Naive thymus-derived CD8-positive, alpha-beta T cell (primary cell): ENCODE measurements at regions not wholly inside any gene's neighbourhood (a gene's known extent, or its start where the extent isn't known, plus 50 kb on each side); places are given as distances from the start of the nearest gene placed in this dataset.

Experiments used
- ATAC-seq, 2 donors: fragments of 150-1000 bp; cut with Tn5 transposase in 1 of 2; sonication (Bioruptor Pico), chemical (Tn5 transposase) in 1 of 2; 1 replicate in 1 of 2; 2 replicates in 1 of 2; pipeline ENCODE4 v1.10.0; 2021; ENCODE audit warnings: mild to moderate bottlenecking in 2 of 2, moderate library complexity in 2 of 2
- POLR2A ChIA-PET: fragments of 350-600 bp; sonication (Branson Sonifier 250); formaldehyde crosslinking; loops from one replicate; lab custom pipeline; 2021; ENCODE audit warnings: antibody characterized with exemption; lab: Charles Lee
- DNase-seq, 10 donors: peaks; one replicate each; pipeline versions ENCODE4 v3.0.0 to v3.0.0-alpha.2; 2020 to 2022
- H3K27ac Mint-ChIP-seq, 10 donors: one replicate each; pipeline ENCODE4 v1.8.0; 2020 to 2022; ENCODE audit warnings: mild to moderate bottlenecking in 10 of 10, mixed read lengths in 10 of 10, moderate library complexity in 4 of 10, inconsistent platforms in 1 of 10
- H3K27me3 Mint-ChIP-seq, 5 donors: one replicate each; pipeline ENCODE4 v1.8.0; 2021 to 2022; ENCODE audit warnings: mixed read lengths in 5 of 5
- H3K36me3 Mint-ChIP-seq, 3 donors: one replicate each; pipeline ENCODE4 v1.8.0; 2020 to 2022; ENCODE audit warnings: mixed read lengths in 3 of 3, mild to moderate bottlenecking in 2 of 3, inconsistent platforms in 1 of 3
- H3K4me1 Mint-ChIP-seq, 4 donors: one replicate each; pipeline ENCODE4 v1.8.0; 2021 to 2022; ENCODE audit warnings: mixed read lengths in 4 of 4
- H3K4me3 Mint-ChIP-seq, 10 donors: one replicate each; pipeline ENCODE4 v1.8.0; 2020 to 2022; ENCODE audit warnings: mild to moderate bottlenecking in 10 of 10, mixed read lengths in 10 of 10, moderate library complexity in 6 of 10, inconsistent platforms in 1 of 10
- H3K9me3 Mint-ChIP-seq, 9 donors: one replicate each; pipeline ENCODE4 v1.8.0; 2020 to 2022; ENCODE audit warnings: mixed read lengths in 9 of 9, mild to moderate bottlenecking in 3 of 9, inconsistent platforms in 1 of 9, moderate library complexity in 1 of 9

- H3K27me3 Mint-ChIP-seq, result peaks cover 6 to 20% (median 11%) of the 10 kb centered on the region in 5 donors
- DNase-seq (no peak), ATAC-seq (no peak)
- POLR2A ChIA-PET, result no interaction called here
- H3K9me3 Mint-ChIP-seq, result peaks cover 0 to 5% (median 0%) of the 10 kb centered on the region in 9 donors
- no peak overlapping the region for H3K27ac Mint-ChIP-seq
- H3K36me3 Mint-ChIP-seq, result peaks cover 0 to 4% (median 0%) of the 10 kb centered on the region in 3 donors
- H3K4me3 Mint-ChIP-seq, result no peak overlapping the region
- no peaks in the 10 kb centered on the region for H3K4me1 Mint-ChIP-seq
These were observed 357.9 kb upstream of the USP24 start for GRCh38 chr1:55572878-55573734.

GRCh38 chr1:55571767-55572166 lies 356.6 kb upstream of the USP24 start:
- Mint-ChIP-seq H3K4me3 (no peak overlapping the region), H3K36me3 (peaks cover 0 to 4% (median 0%) of the 10 kb centered on the region in 3 donors), H3K27me3 (peaks cover 4 to 18% (median 14%) of the 10 kb centered on the region in 5 donors), H3K9me3 (peaks cover 0 to 5% (median 0%) of the 10 kb centered on the region in 9 donors), H3K4me1 (no peaks in the 10 kb centered on the region), H3K27ac (no peak overlapping the region)
- no peak for ATAC-seq
- DNase-seq, result no peak
- POLR2A ChIA-PET, result no interaction called here

DNA sequence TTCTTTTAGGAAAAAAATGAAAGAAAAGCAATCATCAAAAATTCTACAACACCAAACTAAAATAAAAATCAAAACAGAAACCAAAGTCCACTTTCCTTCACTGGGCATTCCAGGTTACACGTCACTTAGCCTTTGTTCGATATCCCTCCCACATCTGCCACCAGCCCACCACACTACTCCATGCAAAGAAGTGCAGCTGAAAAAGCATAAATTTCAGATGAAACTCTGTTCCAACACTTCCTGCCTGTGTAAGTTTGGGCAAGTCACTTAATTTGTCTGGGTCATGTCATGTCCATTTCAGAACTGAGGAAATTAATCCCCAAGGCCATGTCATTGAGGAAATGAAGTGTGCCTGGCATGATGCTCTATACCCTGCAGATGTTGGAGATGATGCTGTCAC lies 354.3 kb upstream of the USP24 start:
- H3K9me3 Mint-ChIP-seq, result peaks cover 0 to 6% (median 0%) of the 10 kb centered on the region in 9 donors
- H3K4me1 Mint-ChIP-seq, result no peaks in the 10 kb centered on the region
- POLR2A ChIA-PET, result no interaction called here
- peaks cover 5 to 28% (median 14%) of the 10 kb centered on the region in 5 donors for H3K27me3 Mint-ChIP-seq
- no peak overlapping the region for H3K4me3 Mint-ChIP-seq
- peaks cover 0 to 4% (median 0%) of the 10 kb centered on the region in 3 donors for H3K36me3 Mint-ChIP-seq
- no peak overlapping the region for H3K27ac Mint-ChIP-seq
- no peak for ATAC-seq
- DNase-seq, result no peak

DNA sequence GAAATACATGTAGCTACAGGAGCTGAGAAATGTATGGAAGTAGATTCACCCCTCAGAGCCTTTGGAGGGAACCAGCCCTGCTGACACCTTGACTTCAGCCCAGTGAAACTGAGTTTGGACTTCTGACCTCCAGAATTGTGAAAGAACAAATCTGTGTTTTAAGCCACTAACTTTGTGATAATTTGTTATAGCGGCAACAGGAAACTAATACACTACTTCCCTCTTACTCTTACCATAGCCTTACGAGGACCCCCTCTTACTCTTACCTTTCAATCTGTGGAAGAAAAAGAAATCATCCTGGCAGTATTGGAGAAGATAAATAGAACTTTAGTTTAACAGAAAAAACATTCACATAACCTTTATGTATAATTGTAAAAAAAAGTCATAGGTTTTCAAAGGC lies 353.6 kb upstream of the USP24 start:
- no peak for ATAC-seq
- no peak for DNase-seq
- Mint-ChIP-seq H3K27ac (no peak overlapping the region), H3K36me3 (peaks cover 0 to 4% (median 0%) of the 10 kb centered on the region in 3 donors), H3K9me3 (peaks cover 0 to 6% (median 0%) of the 10 kb centered on the region in 9 donors), H3K4me3 (no peak overlapping the region), H3K4me1 (no peaks in the 10 kb centered on the region), H3K27me3 (peaks cover 5 to 28% (median 13%) of the 10 kb centered on the region in 5 donors)
- POLR2A ChIA-PET, result no interaction called here

DNA sequence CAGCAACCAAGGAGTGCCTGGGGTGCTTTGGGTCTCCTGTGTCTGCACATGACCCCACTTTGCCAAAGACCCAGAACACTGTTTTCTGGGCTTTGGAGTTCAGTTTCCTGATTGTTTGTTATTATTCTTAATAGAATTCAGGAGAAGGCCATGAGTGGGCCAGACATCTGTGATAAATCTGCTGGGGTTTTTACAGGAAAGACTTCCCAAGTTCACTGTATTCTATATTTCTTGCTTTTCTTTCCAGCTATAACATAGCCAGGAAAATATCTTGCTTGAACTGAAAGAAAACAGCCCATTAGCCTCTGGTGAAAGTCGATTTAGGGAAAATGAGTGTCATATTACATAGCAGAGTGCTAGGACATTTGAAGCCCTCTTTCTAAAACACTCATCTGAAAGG lies 345.1 kb upstream of the USP24 start:
- ATAC-seq, result no peak
- H3K27me3 Mint-ChIP-seq, result peaks cover 0 to 2% (median 1%) of the 10 kb centered on the region in 5 donors
- H3K4me1 Mint-ChIP-seq, result no peaks in the 10 kb centered on the region
- no peak overlapping the region for H3K4me3 Mint-ChIP-seq
- POLR2A ChIA-PET, result no interaction called here
- DNase-seq, result no peak
- no peak overlapping the region for H3K27ac Mint-ChIP-seq
- peaks cover 0 to 9% (median 0%) of the 10 kb centered on the region in 9 donors for H3K9me3 Mint-ChIP-seq
- no peaks in the 10 kb centered on the region for H3K36me3 Mint-ChIP-seq

DNA sequence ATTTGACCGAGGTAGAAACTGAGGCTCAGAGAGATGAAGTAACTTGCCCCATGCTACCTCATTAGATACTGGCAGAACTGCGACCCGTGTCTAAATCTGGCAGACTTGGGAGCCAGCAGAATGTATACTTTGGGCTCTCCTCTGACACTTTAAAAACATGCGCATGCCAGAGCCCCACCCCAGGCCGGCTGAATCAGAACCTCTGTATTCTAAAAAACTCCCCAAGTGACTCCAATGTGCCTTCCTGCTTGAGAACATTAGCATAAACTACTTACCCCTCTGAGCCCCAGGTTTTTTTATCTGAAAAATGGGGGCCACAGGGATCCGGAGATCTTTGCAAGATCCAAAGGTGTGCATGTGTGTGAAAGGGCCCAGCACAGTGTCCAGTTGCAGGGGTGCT lies 344.7 kb upstream of the USP24 start:
- no peak for DNase-seq
- Mint-ChIP-seq H3K27ac (no peak overlapping the region), H3K9me3 (peaks cover 0 to 9% (median 0%) of the 10 kb centered on the region in 9 donors), H3K36me3 (no peaks in the 10 kb centered on the region), H3K27me3 (peaks cover 0 to 2% (median 0%) of the 10 kb centered on the region in 5 donors), H3K4me3 (no peak overlapping the region), H3K4me1 (no peaks in the 10 kb centered on the region)
- no peak for ATAC-seq
- POLR2A ChIA-PET, result no interaction called here

DNA sequence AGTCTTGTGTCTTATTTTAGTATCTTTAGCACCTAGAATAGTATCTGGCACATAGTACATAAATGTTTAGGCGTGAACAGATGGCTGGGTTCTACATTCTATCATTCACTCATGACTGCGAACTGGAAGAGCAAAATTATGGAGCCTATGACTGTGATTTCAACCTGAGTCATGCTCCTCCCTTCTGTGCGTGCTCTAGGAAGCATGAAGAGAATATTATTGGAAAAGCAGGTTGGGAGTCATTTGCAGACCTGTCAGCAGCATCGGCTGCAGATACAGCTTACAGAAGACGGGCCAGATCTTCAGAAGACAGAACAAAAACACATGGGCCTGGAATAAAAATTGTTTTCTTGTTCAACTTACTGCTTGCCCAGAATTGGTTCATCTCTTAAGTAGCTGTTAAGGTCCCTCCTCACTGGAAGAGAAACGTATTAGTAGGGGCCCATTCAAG lies 344.0 kb upstream of the USP24 start:
- Mint-ChIP-seq H3K27ac (no peak overlapping the region), H3K36me3 (no peaks in the 10 kb centered on the region), H3K4me3 (no peak overlapping the region), H3K4me1 (no peaks in the 10 kb centered on the region), H3K27me3 (peaks cover 0 to 2% (median 0%) of the 10 kb centered on the region in 5 donors), H3K9me3 (peaks cover 0 to 9% (median 0%) of the 10 kb centered on the region in 9 donors)
- POLR2A ChIA-PET, result no interaction called here
- no peak for ATAC-seq
- no peak for DNase-seq

DNA sequence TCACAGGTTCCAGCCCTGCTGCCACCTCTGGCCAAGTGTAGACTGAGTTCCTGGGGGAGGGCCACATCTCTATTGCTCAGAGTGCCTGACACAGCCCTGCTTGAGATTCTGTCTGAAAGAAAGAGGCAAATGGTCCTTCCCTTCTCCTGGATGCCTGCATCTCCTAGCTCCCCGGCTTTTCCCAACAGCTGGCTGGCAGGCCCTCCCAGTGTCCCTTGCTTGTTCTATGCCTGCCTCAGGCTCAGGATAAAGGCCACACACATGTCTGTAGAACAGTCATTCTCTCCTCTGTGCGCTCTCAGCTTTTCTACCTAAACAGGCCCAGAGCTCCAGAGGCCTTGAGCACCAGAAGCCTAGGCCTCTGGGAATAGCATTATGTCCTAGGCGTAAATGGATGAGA lies 343.4 kb upstream of the USP24 start:
- Mint-ChIP-seq H3K27me3 (peaks cover 0 to 2% (median 0%) of the 10 kb centered on the region in 5 donors), H3K4me1 (no peaks in the 10 kb centered on the region), H3K4me3 (no peak overlapping the region), H3K9me3 (peaks cover 0 to 9% (median 0%) of the 10 kb centered on the region in 9 donors), H3K27ac (no peak overlapping the region), H3K36me3 (no peaks in the 10 kb centered on the region)
- POLR2A ChIA-PET, result no interaction called here
- ATAC-seq, result no peak
- no peak for DNase-seq

DNA sequence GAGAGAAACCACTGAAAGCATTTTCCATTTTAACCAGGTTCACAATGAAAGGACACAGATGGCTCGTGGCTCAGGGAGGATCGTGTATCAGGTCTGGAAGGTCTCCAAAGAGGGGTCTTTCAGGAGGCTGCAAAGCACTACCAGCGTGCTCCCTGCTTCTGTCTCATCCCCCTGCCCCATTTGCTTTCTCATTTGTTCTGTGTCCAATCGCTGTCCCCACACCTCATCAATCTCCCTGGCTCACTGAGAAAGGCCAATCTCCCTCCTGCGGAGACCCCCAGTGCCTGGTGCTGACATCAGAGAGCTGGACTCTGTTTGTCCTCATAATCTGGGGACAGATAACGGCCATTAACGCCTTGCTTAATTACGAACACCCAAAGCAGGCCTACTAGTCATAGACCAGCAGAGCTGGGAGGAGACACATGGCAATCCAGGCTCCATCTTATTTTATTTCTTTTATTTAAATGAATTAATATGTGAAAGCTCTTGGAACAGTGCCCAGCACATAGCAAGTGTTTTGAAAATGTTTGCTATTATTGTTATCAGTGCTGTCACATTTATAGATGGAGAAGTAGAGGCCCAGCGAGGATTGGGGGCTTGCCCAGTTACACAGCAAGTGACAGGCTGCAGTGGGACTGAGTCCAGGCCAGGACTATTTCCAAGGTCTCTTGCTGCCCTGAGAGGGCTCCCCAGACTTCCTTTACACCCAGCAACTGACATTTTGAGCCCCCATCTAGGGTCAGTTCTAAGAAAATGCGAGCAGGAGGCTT lies 341.0 kb upstream of the USP24 start:
- ATAC-seq, result no peak
- H3K27ac Mint-ChIP-seq, result no peak overlapping the region
- POLR2A ChIA-PET, result no interaction called here
- H3K27me3 Mint-ChIP-seq, result peaks cover 0 to 5% (median 0%) of the 10 kb centered on the region in 5 donors
- no peak overlapping the region for H3K4me3 Mint-ChIP-seq
- no peaks in the 10 kb centered on the region for H3K36me3 Mint-ChIP-seq
- no peaks in the 10 kb centered on the region for H3K4me1 Mint-ChIP-seq
- no peak for DNase-seq
- peaks cover 0 to 2% (median 0%) of the 10 kb centered on the region in 9 donors for H3K9me3 Mint-ChIP-seq

GRCh38 chr1:55554611-55555010 lies 339.4 kb upstream of the USP24 start:
- Mint-ChIP-seq H3K36me3 (no peaks in the 10 kb centered on the region), H3K9me3 (peaks cover 0 to 1% (median 0%) of the 10 kb centered on the region in 9 donors), H3K4me3 (no peak overlapping the region), H3K27me3 (peaks cover 0 to 7% (median 0%) of the 10 kb centered on the region in 5 donors), H3K4me1 (no peaks in the 10 kb centered on the region), H3K27ac (peak overlapping the region in 1 of 10 donors; percentile 20)
- ATAC-seq (no peak), DNase-seq (no peak)
- POLR2A ChIA-PET, result no interaction called here

- Mint-ChIP-seq H3K4me3 (no peak overlapping the region), H3K9me3 (peaks cover 0 to 1% (median 0%) of the 10 kb centered on the region in 9 donors), H3K36me3 (no peaks in the 10 kb centered on the region), H3K27ac (no peak overlapping the region), H3K4me1 (no peaks in the 10 kb centered on the region), H3K27me3 (peaks cover 0 to 7% (median 0%) of the 10 kb centered on the region in 5 donors)
- DNase-seq (no peak), ATAC-seq (no peak)
- POLR2A ChIA-PET, result no interaction called here
These were observed 337.5 kb upstream of the USP24 start for GRCh38 chr1:55552636-55553035.

GRCh38 chr1:55547405-55547804 lies 332.2 kb upstream of the USP24 start:
- peak overlapping the region in 1 of 10 donors; percentile 32 for H3K27ac Mint-ChIP-seq
- no peaks in the 10 kb centered on the region for H3K36me3 Mint-ChIP-seq
- POLR2A ChIA-PET, result no interaction called here
- H3K9me3 Mint-ChIP-seq, result peaks cover 0 to 2% (median 0%) of the 10 kb centered on the region in 9 donors
- H3K4me1 Mint-ChIP-seq, result no peaks in the 10 kb centered on the region
- ATAC-seq (no peak), DNase-seq (no peak)
- H3K4me3 Mint-ChIP-seq, result no peak overlapping the region
- H3K27me3 Mint-ChIP-seq, result peaks cover 4 to 21% (median 14%) of the 10 kb centered on the region in 5 donors

- ATAC-seq (no peak), DNase-seq (no peak)
- H3K27ac Mint-ChIP-seq, result no peak overlapping the region
- POLR2A ChIA-PET, result no interaction called here
- peaks cover 0 to 2% (median 0%) of the 10 kb centered on the region in 9 donors for H3K9me3 Mint-ChIP-seq
- no peaks in the 10 kb centered on the region for H3K4me1 Mint-ChIP-seq
- H3K4me3 Mint-ChIP-seq, result no peak overlapping the region
- H3K27me3 Mint-ChIP-seq, result peaks cover 4 to 21% (median 14%) of the 10 kb centered on the region in 5 donors
- no peaks in the 10 kb centered on the region for H3K36me3 Mint-ChIP-seq
These were observed 331.4 kb upstream of the USP24 start for GRCh38 chr1:55546553-55546952.
